Loucy (cell line): ENCODE measurements at regions not wholly inside any gene's neighbourhood (a gene's known extent, or its start where the extent isn't known, plus 50 kb on each side); places are given as distances from the start of the nearest gene placed in this dataset.

Experiments
- EZH2phosphoT487 ChIP-seq: fragments of 200-600 bp; IDR thresholded peaks from 2 replicates; pipeline ENCODE4 v1.6.1; 2018; ENCODE audit warnings: antibody characterized with exemption, mild to moderate bottlenecking, moderate library complexity, borderline replicate concordance
- TF ChIP-seq, protein P1 (sequence below): fragments of 200-600 bp; sonication (generic); conservative IDR thresholded peaks from 2 replicates; pipeline ENCODE4 v1.5.1; 2014; ENCODE audit warnings: mild to moderate bottlenecking, antibody characterized with exemption, low read length

DNA sequence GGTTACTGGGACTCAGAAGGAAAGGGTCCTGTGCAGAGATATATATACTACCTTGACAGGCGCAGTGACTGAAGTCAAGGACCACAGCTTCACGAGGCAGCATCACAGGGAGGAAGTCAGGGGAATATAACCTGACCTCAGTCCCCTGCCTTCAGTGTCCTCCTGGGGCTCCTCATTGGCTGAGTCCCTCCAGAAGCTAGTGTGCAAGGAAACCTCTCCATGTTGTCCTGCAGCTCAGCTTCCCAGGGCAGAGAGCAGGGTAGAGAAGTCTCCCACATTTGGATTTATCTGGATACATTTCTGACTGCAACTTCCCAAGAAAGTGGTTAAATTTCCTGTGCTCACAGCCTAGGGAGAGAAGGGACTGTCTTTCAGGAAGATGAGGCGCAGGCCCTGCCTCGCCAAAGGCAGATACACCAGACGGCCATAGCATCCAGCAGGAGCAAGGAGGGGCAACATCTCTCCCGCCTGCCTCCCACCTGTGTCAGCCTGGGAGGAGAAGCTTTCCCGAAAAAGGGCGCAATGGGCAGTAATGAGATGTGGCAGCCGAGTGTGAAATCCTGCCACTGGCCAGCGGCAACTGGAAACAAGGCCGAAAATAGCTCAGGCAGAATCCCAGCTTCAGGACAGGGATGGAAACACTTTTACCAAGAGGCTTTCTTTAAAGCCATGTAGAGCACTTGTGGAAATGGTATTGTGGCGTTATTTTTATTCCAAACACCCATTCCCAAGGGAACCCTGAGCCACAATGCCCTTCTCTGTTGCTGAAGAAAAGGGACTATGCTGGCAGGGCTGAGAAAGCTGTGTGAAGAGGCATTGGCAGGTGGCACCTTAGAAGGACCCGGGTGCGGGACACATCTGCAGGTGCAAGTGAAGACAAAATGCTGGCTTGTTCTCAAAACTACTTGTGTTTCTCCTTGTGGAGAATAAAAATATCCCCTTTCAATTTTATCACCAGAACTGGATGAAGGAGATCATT, 54.9 kb upstream of the HIF1A start:
- TF ChIP-seq, protein P1, sequence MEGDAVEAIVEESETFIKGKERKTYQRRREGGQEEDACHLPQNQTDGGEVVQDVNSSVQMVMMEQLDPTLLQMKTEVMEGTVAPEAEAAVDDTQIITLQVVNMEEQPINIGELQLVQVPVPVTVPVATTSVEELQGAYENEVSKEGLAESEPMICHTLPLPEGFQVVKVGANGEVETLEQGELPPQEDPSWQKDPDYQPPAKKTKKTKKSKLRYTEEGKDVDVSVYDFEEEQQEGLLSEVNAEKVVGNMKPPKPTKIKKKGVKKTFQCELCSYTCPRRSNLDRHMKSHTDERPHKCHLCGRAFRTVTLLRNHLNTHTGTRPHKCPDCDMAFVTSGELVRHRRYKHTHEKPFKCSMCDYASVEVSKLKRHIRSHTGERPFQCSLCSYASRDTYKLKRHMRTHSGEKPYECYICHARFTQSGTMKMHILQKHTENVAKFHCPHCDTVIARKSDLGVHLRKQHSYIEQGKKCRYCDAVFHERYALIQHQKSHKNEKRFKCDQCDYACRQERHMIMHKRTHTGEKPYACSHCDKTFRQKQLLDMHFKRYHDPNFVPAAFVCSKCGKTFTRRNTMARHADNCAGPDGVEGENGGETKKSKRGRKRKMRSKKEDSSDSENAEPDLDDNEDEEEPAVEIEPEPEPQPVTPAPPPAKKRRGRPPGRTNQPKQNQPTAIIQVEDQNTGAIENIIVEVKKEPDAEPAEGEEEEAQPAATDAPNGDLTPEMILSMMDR: no peak
- TF ChIP-seq EZH2phosphoT487: no peak
